ENCODE measurements at regions not wholly inside any gene's neighbourhood (a gene's known extent, or its start where the extent isn't known, plus 50 kb on each side); places are given as distances from the start of the nearest gene placed in this dataset.
A peak's percentile ranks its signal among the peaks of the same experiment; 100 is the strongest.

- H2AK5ac ChIP-seq (ENCODE audit: low read depth, low read length) = no peak overlapping the region
- H3K23ac ChIP-seq (ENCODE audit: insufficient read length) = no peak overlapping the region
- H4K20me1 ChIP-seq (replicated peaks in 1 of 2; ENCODE audit: control insufficient read depth in 1 of 2, insufficient read depth in 2 of 2, low read length in 2 of 2) = no peaks in the 10 kb centered on the region
- no peak overlapping the region for H2AFZ ChIP-seq (ENCODE audit: low read length)
- H2BK12ac ChIP-seq (ENCODE audit: low read depth, low read length) = no peak overlapping the region; the same call in 1 of the 2 replicates
- CTCF ChIA-PET (ENCODE audit: partially characterized antibody) = interaction anchor here (0.7 to 2.3 kb wide), 4 partner anchors 12 to 153 kb away, joined by 3 to 9 read pairs (median 3); no protein-coding TSS in a partner anchor
- 0 out of 2 replicates have a peak overlapping the region, but pooled peaks have one; percentile 18 for H2BK20ac ChIP-seq (ENCODE audit: low read length)
- DNase-seq (ENCODE audit: low read depth in 1 of 2, low spot score in 2 of 2) (peak in 1 of 2 experiments; percentile 13), FAIRE-seq (no peak)
- H2BK15ac ChIP-seq (ENCODE audit: low read length) = no peak overlapping the region
- H4K91ac ChIP-seq (replicated peaks; ENCODE audit: insufficient read length, low read length) = no peak overlapping the region
- WGBS, 2 experiments (ENCODE audit: extremely low coverage in 1 of 2, insufficient coverage in 1 of 2, insufficient read length in 1 of 2, insufficient replicate concordance in 2 of 2, low coverage in 1 of 2, low lambda C conversion rate in 2 of 2, missing lambda C conversion rate in 1 of 2) = 87% methylated on average over 21 of the region's 22 CpGs; no CpG with 5 or more reads in 1 of the 2 experiments
- H3K79me2 ChIP-seq (ENCODE audit: control insufficient read depth in 1 of 2, insufficient read depth in 2 of 2, low read length in 2 of 2) = no peaks in the 10 kb centered on the region
- H3K79me1 ChIP-seq (ENCODE audit: low read depth, low read length) = no peaks in the 10 kb centered on the region
- H3K27ac ChIP-seq (ENCODE audit: low read depth, low read length) = no peak overlapping the region
- POLR2A ChIA-PET (ENCODE audit: partially characterized antibody) = no interaction called here
- no peak overlapping the region for H3K9ac ChIP-seq (replicated peaks in 1 of 4; ENCODE audit: extremely low read depth in 1 of 4, low read depth in 3 of 4, low read length in 3 of 4)
- H3K27me3 ChIP-seq (replicated peaks in 1 of 4; ENCODE audit: control insufficient read depth in 3 of 4, extremely low read depth in 1 of 4, insufficient read depth in 3 of 4, low read length in 3 of 4) = no peaks in the 10 kb centered on the region
- peaks cover 0 to 3% of the 10 kb centered on the region in 2 experiments; a peak in 2 of 4 replicates for H3K9me3 ChIP-seq (ENCODE audit: insufficient read depth in 2 of 2, low read depth in 1 of 2, low read length in 1 of 2)
- no peak overlapping the region for H4K5ac ChIP-seq (ENCODE audit: insufficient read length, low read depth, low read length)
- H3K36me3 ChIP-seq (ENCODE audit: control insufficient read depth in 2 of 4, insufficient read depth in 4 of 4, low read length in 3 of 4) = no peaks in the 10 kb centered on the region
- H2BK5ac ChIP-seq (ENCODE audit: low read depth, low read length) = no peak overlapping the region
- no peak overlapping the region for H3K56ac ChIP-seq (replicated peaks; ENCODE audit: insufficient read length, low read depth, low read length)
- peaks cover 0 to 6% (median 0%) of the 10 kb centered on the region in 4 experiments; a peak in 1 of 7 replicates for H3K4me1 ChIP-seq (replicated peaks in 1 of 4; ENCODE audit: control insufficient read depth in 3 of 4, insufficient read depth in 4 of 4, low read length in 3 of 4)
- H3K14ac ChIP-seq (ENCODE audit: insufficient read length) = no peak overlapping the region
- no peak overlapping the region for H3K4me3 ChIP-seq (ENCODE audit: extremely low read depth in 1 of 4, insufficient read depth in 2 of 4, low read depth in 3 of 4, low read length in 4 of 4)
- no peak overlapping the region for H2BK120ac ChIP-seq (replicated peaks; ENCODE audit: low read depth, low read length)
- H3K4ac ChIP-seq (replicated peaks; ENCODE audit: insufficient read length, low read depth, low read length) = no peak overlapping the region
- H3K4me2 ChIP-seq (ENCODE audit: insufficient read depth in 1 of 2, low read depth in 2 of 2, low read length in 2 of 2) = no peak overlapping the region
- H3K23me2 ChIP-seq (ENCODE audit: low read depth, low read length) = peaks cover 5% of the 10 kb centered on the region; the same call in 1 of the 2 replicates
- no peak overlapping the region for H3K18ac ChIP-seq (ENCODE audit: extremely low read depth, low read length)
- peak overlapping the region; percentile 35; the same call in 1 of the 2 replicates for H4K8ac ChIP-seq (ENCODE audit: extremely low read depth, insufficient read depth, low read length)
- TF ChIP-seq ATF2 (IDR thresholded peaks at IDR 0.05; ENCODE audit: low read length) (no peak), EGR1 (IDR thresholded peaks at IDR 0.05; ENCODE audit: borderline replicate concordance, low read depth, low read length) (no peak), SIX5 (IDR thresholded peaks at IDR 0.05; ENCODE audit: low read depth, low read length) (no peak), TBP (IDR thresholded peaks at IDR 0.05; ENCODE audit: low read depth, low read length) (no peak), EZH2 (IDR thresholded peaks at IDR 0.05; ENCODE audit: low read depth, low read length, severe bottlenecking) (no peak), TCF12 (IDR thresholded peaks at IDR 0.05; ENCODE audit: low read depth, low read length) (no peak), RXRA (IDR thresholded peaks at IDR 0.05; ENCODE audit: insufficient read depth, low read depth, low read length) (no peak), KDM5A (IDR thresholded peaks at IDR 0.05; ENCODE audit: low read length) (no peak), BRCA1 (IDR thresholded peaks at IDR 0.05; ENCODE audit: low read depth, low read length) (no peak)
Measured at GRCh38 chr6:170096803-170097504, 193.9 kb downstream of the DLL1 start.

Data from H1 (cell line).